HL-60 (cell line): ENCODE measurements at regions not wholly inside any gene's neighbourhood (a gene's known extent, or its start where the extent isn't known, plus 50 kb on each side); places are given as distances from the start of the nearest gene placed in this dataset.

Experiments used
- CTCF ChIP-seq: IDR thresholded peaks from one replicate; pipeline ENCODE4 v1.5.1; 2011; ENCODE audit warnings: low read length, control low read depth, inconsistent platforms; ENCODE audit not compliant: insufficient read depth
- GABPA ChIP-seq: IDR thresholded peaks from 2 replicates; pipeline ENCODE4 v1.6.1; 2012; ENCODE audit warnings: low read depth
- POLR2AphosphoS5 ChIP-seq: IDR thresholded peaks from 2 replicates; pipeline ENCODE4 v1.6.1; 2012; ENCODE audit warnings: low read depth
- REST ChIP-seq: IDR thresholded peaks from 2 replicates; pipeline ENCODE4 v1.6.1; 2012; ENCODE audit warnings: low read depth; ENCODE audit not compliant: insufficient replicate concordance

- TF ChIP-seq CTCF (no peak), REST (no peak), POLR2AphosphoS5 (no peak), GABPA (no peak)
These were observed 348.6 kb upstream of the SLC24A2 start for GRCh38 chr9:20137425-20137824.
